ENCODE measurements at regions not wholly inside any gene's neighbourhood (a gene's known extent, or its start where the extent isn't known, plus 50 kb on each side); places are given as distances from the start of the nearest gene placed in this dataset.
"Not testable (repeated sequence)": the region's sequence is repeated elsewhere in the genome, so short reads cannot be mapped to it uniquely, and the experiment has no call there.

- no peak for DNase-seq
Observed at GRCh38 chr4:27368781-27369180, 508.1 kb downstream of the STIM2 start.

GRCh38 chr4:27381815-27382214 lies 521.2 kb downstream of the STIM2 start:
- no peak for DNase-seq

GRCh38 chr4:27387711-27388110 lies 527.1 kb downstream of the STIM2 start:
- DNase-seq, result no peak

- DNase-seq, result no peak
Observed at GRCh38 chr4:27397886-27398285, 537.2 kb downstream of the STIM2 start.

GRCh38 chr4:27398631-27399310 lies 538.1 kb downstream of the STIM2 start:
- DNase-seq, result no peak

GRCh38 chr4:27407616-27408015 lies 547.0 kb downstream of the STIM2 start:
- DNase-seq, result no peak

GRCh38 chr4:27412613-27413012 lies 552.0 kb downstream of the STIM2 start:
- no peak for DNase-seq

- no peak for DNase-seq
Observed at GRCh38 chr4:27414887-27415731, 554.5 kb downstream of the STIM2 start.

- DNase-seq, result no peak
Observed at GRCh38 chr4:27428661-27429060, 568.0 kb downstream of the STIM2 start.

GRCh38 chr4:27429364-27429871 lies 568.8 kb downstream of the STIM2 start:
- DNase-seq, result no peak

GRCh38 chr4:27442146-27442545 lies 581.5 kb downstream of the STIM2 start:
- no peak for DNase-seq

- not testable (repeated sequence) for DNase-seq
Observed at GRCh38 chr4:27442661-27443060, 582.0 kb downstream of the STIM2 start.

- no peak for DNase-seq
Observed at GRCh38 chr4:27463816-27464215, 603.2 kb downstream of the STIM2 start.

- DNase-seq, result no peak
Observed at GRCh38 chr4:27467351-27467750, 606.7 kb downstream of the STIM2 start.

GRCh38 chr4:27472364-27472763 lies 611.7 kb downstream of the STIM2 start:
- DNase-seq, result no peak

GRCh38 chr4:27474691-27475090 lies 614.0 kb downstream of the STIM2 start:
- DNase-seq, result no peak

- no peak for DNase-seq
Observed at GRCh38 chr4:27484216-27484615, 623.6 kb downstream of the STIM2 start.

GRCh38 chr4:27490315-27490714 lies 629.7 kb downstream of the STIM2 start:
- DNase-seq, result no peak

- no peak for DNase-seq
Observed at GRCh38 chr4:27490766-27491165, 630.1 kb downstream of the STIM2 start.

GRCh38 chr4:27506401-27506800 lies 645.8 kb downstream of the STIM2 start:
- DNase-seq, result no peak

- DNase-seq, result no peak
Observed at GRCh38 chr4:27514711-27515110, 654.1 kb downstream of the STIM2 start.

- DNase-seq, result no peak
Observed at GRCh38 chr4:27515140-27515539, 654.5 kb downstream of the STIM2 start.

- no peak for DNase-seq
Observed at GRCh38 chr4:27518876-27519275, 658.2 kb downstream of the STIM2 start.

- DNase-seq, result no peak
Observed at GRCh38 chr4:27524224-27524623, 663.6 kb downstream of the STIM2 start.

All from activated T-cell treated with anti-CD3 and anti-CD28 coated beads, Interleukin-2, amount 50 U/mL, for 1 hour (primary cell).